ENCODE measurements at regions not wholly inside any gene's neighbourhood (a gene's known extent, or its start where the extent isn't known, plus 50 kb on each side); places are given as distances from the start of the nearest gene placed in this dataset.
"Not testable (repeated sequence)": the region's sequence is repeated elsewhere in the genome, so short reads cannot be mapped to it uniquely, and the experiment has no call there.

DNA sequence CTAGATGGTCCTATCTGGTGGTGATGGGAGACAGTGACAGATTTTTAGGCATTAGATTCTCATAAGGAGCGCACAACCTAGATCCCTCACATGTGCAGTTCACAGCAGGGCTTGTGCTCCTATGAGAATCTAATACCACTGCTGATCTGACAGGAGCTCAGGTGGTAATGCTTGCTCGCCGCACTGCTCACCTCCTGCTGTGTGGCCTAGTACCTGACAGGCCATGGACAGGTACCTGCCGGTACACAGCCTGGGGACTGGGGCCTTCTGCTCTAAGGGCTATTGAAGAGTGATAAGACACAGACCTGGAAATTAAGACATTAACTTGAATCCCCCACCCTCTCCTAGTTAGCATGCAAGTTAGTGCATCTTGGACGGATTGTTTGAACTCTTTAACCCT lies 64.4 kb downstream of the KLRB1 start:
- H3K36me3 ChIP-seq (ENCODE audit: insufficient read depth, low read length); H3K4me1 ChIP-seq (ENCODE audit: control insufficient read depth, insufficient read depth, low read length); H3K4me3 ChIP-seq (ENCODE audit: low read length); H3K4me2 ChIP-seq (ENCODE audit: low read length); H3K9ac ChIP-seq (ENCODE audit: low read depth, low read length); H3K27me3 ChIP-seq (ENCODE audit: control insufficient read depth, insufficient read depth, low read length); H3K9me3 ChIP-seq (replicated peaks; ENCODE audit: low read length): not testable (repeated sequence)

DNA sequence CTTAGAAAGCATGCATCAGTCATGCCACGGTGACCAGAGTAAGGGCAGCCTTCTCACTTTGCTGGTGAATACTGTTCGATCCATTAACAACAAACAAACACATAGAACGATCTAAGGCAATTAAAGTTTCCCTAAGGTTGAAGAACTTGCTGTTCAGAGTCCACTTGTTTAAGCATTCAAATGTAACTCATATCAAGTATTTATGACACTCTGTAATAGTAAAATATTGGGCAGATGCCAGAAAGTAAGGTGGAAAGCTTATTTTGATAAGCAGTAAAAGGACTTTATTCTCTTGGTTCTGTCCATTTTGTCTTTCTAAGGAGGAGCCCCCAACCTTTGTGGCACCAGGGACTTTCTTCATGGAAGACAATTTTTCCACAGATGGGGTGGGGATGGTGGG lies 64.9 kb downstream of the KLRB1 start:
- H3K4me1 ChIP-seq (ENCODE audit: control insufficient read depth, insufficient read depth, low read length); H3K9me3 ChIP-seq (replicated peaks; ENCODE audit: low read length); H3K9ac ChIP-seq (ENCODE audit: low read depth, low read length); H3K36me3 ChIP-seq (ENCODE audit: insufficient read depth, low read length); H3K27me3 ChIP-seq (ENCODE audit: control insufficient read depth, insufficient read depth, low read length); H3K4me3 ChIP-seq (ENCODE audit: low read length); H3K4me2 ChIP-seq (ENCODE audit: low read length): not testable (repeated sequence)

DNA sequence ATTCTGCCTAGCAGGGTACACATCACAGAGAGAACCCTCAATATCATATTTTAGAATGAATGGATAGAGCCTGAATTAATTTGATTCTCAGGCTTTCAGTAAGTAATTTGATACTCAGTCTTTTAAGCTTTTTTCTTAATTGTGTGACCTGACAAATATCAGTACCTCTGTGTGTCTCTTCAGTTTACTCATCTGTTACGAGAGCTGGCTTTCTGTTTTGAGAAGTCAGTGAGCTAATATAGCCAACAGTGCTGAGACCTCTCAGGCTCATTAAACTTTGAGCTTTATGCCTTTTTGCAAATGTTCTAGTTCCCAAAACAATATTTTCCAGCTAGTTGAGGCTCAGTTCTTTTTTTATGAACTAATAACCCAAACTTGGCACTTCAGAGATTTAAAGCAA lies 91.8 kb downstream of the KLRB1 start:
- not testable (repeated sequence) for H3K9ac ChIP-seq (ENCODE audit: low read depth, low read length); H3K4me1 ChIP-seq (ENCODE audit: control insufficient read depth, insufficient read depth, low read length); H3K36me3 ChIP-seq (ENCODE audit: insufficient read depth, low read length); H3K4me2 ChIP-seq (ENCODE audit: low read length); H3K4me3 ChIP-seq (ENCODE audit: low read length); H3K9me3 ChIP-seq (replicated peaks; ENCODE audit: low read length); H3K27me3 ChIP-seq (ENCODE audit: control insufficient read depth, insufficient read depth, low read length)

DNA sequence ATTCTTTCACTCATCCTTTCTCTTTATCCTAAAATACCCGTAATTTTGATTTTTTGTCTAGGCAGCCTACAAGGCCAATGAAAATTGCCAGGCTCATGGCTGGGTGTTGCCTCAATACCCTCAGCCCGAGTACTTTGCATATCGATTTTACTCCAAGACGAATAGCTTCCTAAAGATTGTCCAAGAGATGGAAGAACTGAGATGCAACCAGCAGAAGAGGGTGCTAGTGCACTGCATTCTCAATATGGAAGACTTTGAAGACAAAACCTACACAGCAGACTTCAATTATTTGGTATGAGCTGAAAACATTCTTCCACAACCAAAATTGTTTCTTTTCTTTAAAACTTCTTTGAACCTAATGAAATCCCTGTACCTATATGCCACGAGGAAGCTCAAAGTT lies 95.0 kb downstream of the KLRB1 start:
- H3K4me2 ChIP-seq (ENCODE audit: low read length); H3K27me3 ChIP-seq (ENCODE audit: control insufficient read depth, insufficient read depth, low read length); H3K36me3 ChIP-seq (ENCODE audit: insufficient read depth, low read length); H3K4me1 ChIP-seq (ENCODE audit: control insufficient read depth, insufficient read depth, low read length); H3K4me3 ChIP-seq (ENCODE audit: low read length); H3K9me3 ChIP-seq (replicated peaks; ENCODE audit: low read length); H3K9ac ChIP-seq (ENCODE audit: low read depth, low read length): not testable (repeated sequence)

DNA sequence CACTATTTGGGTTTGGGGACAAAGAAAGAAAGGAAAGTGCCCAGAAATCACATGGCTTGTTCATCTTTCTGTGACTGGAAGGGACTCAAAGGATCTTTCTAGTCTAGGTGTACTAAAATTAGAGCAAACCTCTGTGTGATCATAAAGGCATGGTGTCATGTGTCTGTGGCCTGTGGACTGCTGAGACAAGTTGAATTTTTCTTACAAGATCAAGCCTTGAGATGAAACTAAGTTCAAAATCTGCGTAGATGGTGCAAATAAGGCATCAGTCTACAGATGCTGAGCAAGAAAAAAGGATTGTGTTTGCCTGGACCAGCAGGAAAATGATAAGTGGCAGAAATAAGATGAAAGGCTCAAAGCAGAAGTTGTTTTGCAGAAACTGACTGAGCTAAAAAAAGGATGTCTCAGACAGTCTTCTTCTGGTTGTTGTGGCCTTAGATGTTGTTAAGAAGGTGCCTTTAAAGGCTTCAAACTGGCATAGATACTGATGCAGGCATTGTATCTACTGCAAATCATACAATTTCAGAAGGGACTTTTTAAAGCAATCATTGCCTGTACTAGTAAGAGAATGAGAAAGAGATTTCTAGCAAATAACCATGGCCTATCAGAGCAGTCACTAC lies 97.2 kb downstream of the KLRB1 start:
- H3K36me3 ChIP-seq (ENCODE audit: insufficient read depth, low read length); H3K9me3 ChIP-seq (replicated peaks; ENCODE audit: low read length); H3K4me2 ChIP-seq (ENCODE audit: low read length); H3K27me3 ChIP-seq (ENCODE audit: control insufficient read depth, insufficient read depth, low read length); H3K4me1 ChIP-seq (ENCODE audit: control insufficient read depth, insufficient read depth, low read length); H3K4me3 ChIP-seq (ENCODE audit: low read length); H3K9ac ChIP-seq (ENCODE audit: low read depth, low read length): not testable (repeated sequence)

DNA sequence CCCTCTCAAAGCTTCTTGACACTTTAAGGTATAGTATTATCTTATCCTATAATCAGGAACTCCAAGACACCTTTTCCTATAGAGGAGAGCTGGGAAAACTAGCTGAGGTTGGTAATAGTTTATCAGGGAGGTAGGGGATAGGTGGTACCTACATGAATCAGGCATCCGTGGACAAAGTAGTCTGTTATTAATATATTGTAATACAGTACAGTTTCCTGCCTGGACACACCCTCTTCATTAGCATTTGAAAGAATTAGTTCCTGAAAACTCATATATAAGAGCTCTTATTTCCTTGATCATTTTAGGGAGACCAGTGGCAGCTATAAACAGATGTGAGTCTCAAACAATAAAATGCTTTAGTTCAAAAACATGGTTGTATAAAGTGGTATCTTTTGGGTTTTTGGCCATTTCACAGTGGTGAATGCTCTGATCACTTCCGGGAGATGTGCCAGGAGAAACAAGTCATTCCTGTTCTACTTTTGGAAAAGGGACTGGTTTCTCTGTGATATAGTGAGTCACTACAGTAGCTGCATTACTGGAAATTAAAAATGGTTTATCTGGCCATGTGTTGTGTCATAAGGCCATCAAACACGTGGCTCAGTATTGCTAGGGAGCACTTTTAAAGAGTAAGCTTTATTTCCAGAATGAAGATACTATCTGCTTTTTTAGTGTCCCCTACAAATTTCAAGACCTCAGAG lies 98.1 kb downstream of the KLRB1 start:
- H3K9ac ChIP-seq (ENCODE audit: low read depth, low read length), result no peak overlapping the region
- H3K27me3 ChIP-seq (ENCODE audit: control insufficient read depth, insufficient read depth, low read length), result no peaks in the 10 kb centered on the region
- H3K4me3 ChIP-seq (ENCODE audit: low read length), result no peak overlapping the region
- no peaks in the 10 kb centered on the region for H3K36me3 ChIP-seq (ENCODE audit: insufficient read depth, low read length)
- H3K4me2 ChIP-seq (ENCODE audit: low read length), result no peak overlapping the region
- H3K4me1 ChIP-seq (ENCODE audit: control insufficient read depth, insufficient read depth, low read length), result no peaks in the 10 kb centered on the region
- H3K9me3 ChIP-seq (replicated peaks; ENCODE audit: low read length), result no peaks in the 10 kb centered on the region

DNA sequence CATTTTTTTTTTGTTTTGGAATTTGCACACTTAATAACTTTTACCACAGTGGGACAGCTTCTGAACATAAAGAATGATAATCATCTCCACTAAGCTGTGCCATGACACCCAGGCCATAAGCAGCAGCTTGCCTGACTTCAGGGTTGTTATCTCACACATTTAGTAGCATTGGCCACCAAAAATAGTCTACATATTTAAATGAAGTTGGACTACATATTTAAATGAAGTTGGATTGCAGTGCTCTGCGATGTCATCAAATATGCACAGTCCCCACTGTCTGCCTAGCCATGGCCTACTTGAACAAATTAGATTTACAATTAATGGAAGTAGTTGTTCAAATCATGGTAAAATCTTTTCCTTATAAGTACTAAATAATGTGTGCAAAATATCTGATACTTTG lies 101.0 kb downstream of the KLRB1 start:
- Histone ChIP-seq H3K4me1 (ENCODE audit: control insufficient read depth, insufficient read depth, low read length) (no peaks in the 10 kb centered on the region), H3K9me3 (replicated peaks; ENCODE audit: low read length) (no peaks in the 10 kb centered on the region), H3K36me3 (ENCODE audit: insufficient read depth, low read length) (no peaks in the 10 kb centered on the region), H3K27me3 (ENCODE audit: control insufficient read depth, insufficient read depth, low read length) (no peaks in the 10 kb centered on the region), H3K4me2 (ENCODE audit: low read length) (no peak overlapping the region), H3K9ac (ENCODE audit: low read depth, low read length) (no peak overlapping the region), H3K4me3 (ENCODE audit: low read length) (no peak overlapping the region)

DNA sequence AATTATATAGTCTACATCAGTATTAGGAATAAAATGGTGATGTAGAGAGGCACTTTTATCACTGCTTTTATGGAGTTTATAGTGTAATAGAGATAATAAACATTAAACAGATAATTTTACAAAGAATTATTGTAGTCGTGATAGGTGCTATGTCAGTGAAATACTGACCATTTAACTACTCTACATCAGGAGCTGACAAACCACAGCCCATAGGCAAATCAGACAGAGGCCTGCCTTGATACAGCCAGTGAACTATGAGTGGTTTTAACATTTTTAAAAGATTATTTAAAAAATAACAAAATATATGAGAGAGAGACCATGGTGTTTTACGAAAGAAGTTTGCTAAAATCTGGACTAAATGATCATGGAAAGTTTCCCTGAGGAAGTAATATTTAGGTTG lies 104.3 kb downstream of the KLRB1 start:
- H3K4me3 ChIP-seq (ENCODE audit: low read length); H3K4me1 ChIP-seq (ENCODE audit: control insufficient read depth, insufficient read depth, low read length); H3K36me3 ChIP-seq (ENCODE audit: insufficient read depth, low read length); H3K4me2 ChIP-seq (ENCODE audit: low read length); H3K27me3 ChIP-seq (ENCODE audit: control insufficient read depth, insufficient read depth, low read length); H3K9me3 ChIP-seq (replicated peaks; ENCODE audit: low read length); H3K9ac ChIP-seq (ENCODE audit: low read depth, low read length): not testable (repeated sequence)

DNA sequence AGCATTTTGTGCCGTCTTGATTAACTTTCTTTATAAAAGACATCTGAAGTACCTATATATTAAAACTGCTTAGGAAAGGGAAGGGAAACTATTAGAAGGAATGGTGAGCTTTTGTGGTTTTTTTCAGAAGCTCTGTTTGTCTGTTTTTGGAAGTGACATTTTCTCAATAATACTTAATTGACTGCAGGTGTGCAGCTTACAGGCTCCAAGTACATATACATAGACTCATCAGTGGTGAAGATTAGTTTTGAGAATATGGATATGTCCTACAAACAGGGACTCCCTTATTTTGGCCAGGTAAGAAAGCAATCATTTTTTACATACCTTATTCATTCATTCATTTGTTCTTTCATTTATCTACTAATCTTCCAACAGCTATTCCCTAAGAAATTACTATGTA lies 104.9 kb downstream of the KLRB1 start:
- not testable (repeated sequence) for H3K9ac ChIP-seq (ENCODE audit: low read depth, low read length); H3K4me2 ChIP-seq (ENCODE audit: low read length); H3K4me3 ChIP-seq (ENCODE audit: low read length); H3K9me3 ChIP-seq (replicated peaks; ENCODE audit: low read length); H3K27me3 ChIP-seq (ENCODE audit: control insufficient read depth, insufficient read depth, low read length); H3K4me1 ChIP-seq (ENCODE audit: control insufficient read depth, insufficient read depth, low read length); H3K36me3 ChIP-seq (ENCODE audit: insufficient read depth, low read length)

DNA sequence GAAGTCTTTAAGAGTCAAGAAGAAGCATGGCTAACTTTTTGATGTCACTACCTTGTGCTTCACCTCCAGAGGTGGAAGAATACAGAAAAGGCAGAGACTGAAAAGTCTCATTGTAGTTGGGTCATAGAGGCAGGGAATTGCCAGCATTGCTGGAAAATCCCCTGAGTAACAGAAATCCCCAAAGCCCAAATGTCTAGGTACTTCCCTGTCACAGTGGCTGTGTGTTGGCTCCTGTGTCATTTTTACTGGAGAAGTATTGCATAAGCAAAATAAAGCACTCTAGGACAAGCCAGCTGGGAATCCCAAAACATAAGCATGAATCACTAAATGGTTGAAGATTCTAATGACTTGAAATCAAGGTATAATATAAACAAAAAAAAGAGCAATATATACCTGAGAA lies 114.4 kb downstream of the KLRB1 start:
- H3K36me3 ChIP-seq (ENCODE audit: insufficient read depth, low read length); H3K27me3 ChIP-seq (ENCODE audit: control insufficient read depth, insufficient read depth, low read length); H3K9me3 ChIP-seq (replicated peaks; ENCODE audit: low read length); H3K4me3 ChIP-seq (ENCODE audit: low read length); H3K4me2 ChIP-seq (ENCODE audit: low read length); H3K9ac ChIP-seq (ENCODE audit: low read depth, low read length); H3K4me1 ChIP-seq (ENCODE audit: control insufficient read depth, insufficient read depth, low read length): not testable (repeated sequence)

DNA sequence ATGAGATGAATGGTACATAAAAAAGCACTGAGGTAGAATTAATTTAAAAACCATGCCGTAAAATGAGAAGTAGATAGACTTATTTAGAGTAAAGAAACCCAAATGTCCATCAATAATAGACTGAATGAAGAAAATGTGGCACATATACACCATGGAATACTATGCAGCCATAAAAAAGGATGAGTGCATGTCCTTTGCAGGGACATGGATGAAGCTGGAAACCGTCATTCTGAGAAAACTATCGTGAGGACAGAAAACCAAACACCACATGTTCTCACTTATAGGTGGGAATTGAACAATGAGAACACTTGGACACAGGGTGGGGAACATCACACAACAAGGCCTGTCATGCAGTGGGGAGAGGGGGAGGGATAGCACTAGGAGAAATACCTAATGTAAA lies 126.4 kb downstream of the KLRB1 start:
- H3K4me1 ChIP-seq (ENCODE audit: control insufficient read depth, insufficient read depth, low read length); H3K9ac ChIP-seq (ENCODE audit: low read depth, low read length); H3K27me3 ChIP-seq (ENCODE audit: control insufficient read depth, insufficient read depth, low read length); H3K36me3 ChIP-seq (ENCODE audit: insufficient read depth, low read length); H3K4me2 ChIP-seq (ENCODE audit: low read length); H3K4me3 ChIP-seq (ENCODE audit: low read length); H3K9me3 ChIP-seq (replicated peaks; ENCODE audit: low read length): not testable (repeated sequence)

DNA sequence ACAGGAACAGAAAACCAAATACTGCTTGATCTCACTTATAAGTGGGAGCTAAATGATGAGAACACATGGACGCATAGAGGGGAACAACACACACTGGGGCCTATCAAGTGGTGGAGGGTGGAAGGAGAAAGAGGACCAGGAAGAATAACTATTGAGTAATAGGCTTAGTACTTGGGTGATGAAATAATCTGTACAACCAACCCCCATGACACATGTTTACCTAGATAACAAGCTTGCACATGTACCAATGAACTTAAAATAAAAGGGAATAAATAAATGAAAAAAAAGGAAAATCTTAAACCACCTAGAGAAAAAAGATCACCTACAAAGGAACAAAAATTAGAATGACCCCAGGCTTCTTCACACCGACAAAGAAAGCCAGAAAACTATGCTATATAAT lies 133.5 kb downstream of the KLRB1 start:
- H3K4me3 ChIP-seq (ENCODE audit: low read length); H3K4me2 ChIP-seq (ENCODE audit: low read length); H3K4me1 ChIP-seq (ENCODE audit: control insufficient read depth, insufficient read depth, low read length); H3K36me3 ChIP-seq (ENCODE audit: insufficient read depth, low read length); H3K9me3 ChIP-seq (replicated peaks; ENCODE audit: low read length); H3K27me3 ChIP-seq (ENCODE audit: control insufficient read depth, insufficient read depth, low read length); H3K9ac ChIP-seq (ENCODE audit: low read depth, low read length): not testable (repeated sequence)
